GM19395 (cell line): ENCODE measurements at regions not wholly inside any gene's neighbourhood (a gene's known extent, or its start where the extent isn't known, plus 50 kb on each side); places are given as distances from the start of the nearest gene placed in this dataset.

Experiments used
- ATAC-seq: cut with Tn5 transposase; IDR thresholded peaks from one replicate; pipeline ENCODE4 v1.9.1; 2021; ENCODE audit warnings: mild to moderate bottlenecking, moderate library complexity; ENCODE audit not compliant: unreplicated experiment

DNA sequence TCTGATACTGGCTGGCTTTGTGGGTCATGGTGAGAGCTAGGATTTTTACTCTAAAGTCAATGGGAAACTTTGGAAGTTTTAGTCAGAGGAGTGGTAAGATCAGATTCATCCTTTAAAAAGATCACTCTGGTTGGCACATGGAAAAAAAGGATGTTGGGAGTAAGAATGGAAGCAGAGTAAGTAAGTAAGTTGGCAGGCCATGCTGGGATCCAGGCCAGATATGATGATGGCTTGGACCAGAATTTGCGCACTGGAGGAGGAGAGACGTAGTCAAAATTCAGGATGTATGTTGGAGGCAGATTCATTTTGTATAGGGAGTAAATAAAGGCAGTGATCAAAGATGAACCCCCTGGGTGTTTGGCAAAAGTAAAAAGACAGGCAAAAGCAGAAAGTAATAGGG, 283.3 kb upstream of the THSD7B start:
- ATAC-seq: no peak

DNA sequence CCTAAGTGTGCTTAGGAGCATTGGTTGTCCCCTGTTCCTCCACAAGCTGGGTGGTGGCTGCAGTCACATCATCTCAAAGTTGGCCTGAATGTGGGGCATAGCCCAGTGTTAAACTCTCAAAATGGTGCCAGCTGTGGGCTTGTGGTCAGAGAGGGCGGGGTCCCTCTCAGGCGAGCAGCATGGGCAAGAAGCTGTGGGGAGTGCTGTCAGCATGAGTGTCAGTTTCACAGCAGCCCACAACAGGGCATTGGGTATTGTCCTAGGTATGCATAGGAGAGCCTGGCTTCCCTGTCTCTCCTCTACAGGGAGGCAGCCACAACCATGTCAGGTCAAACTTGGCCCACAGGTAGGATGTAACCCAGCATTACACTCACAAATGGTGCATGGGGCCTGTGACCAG, 285.6 kb upstream of the THSD7B start:
- ATAC-seq: no peak

GRCh38 chr2:136468799-136469369, 296.5 kb upstream of the THSD7B start:
- no peak for ATAC-seq

GRCh38 chr2:136452528-136452927, 312.8 kb upstream of the THSD7B start:
- ATAC-seq: no peak

DNA sequence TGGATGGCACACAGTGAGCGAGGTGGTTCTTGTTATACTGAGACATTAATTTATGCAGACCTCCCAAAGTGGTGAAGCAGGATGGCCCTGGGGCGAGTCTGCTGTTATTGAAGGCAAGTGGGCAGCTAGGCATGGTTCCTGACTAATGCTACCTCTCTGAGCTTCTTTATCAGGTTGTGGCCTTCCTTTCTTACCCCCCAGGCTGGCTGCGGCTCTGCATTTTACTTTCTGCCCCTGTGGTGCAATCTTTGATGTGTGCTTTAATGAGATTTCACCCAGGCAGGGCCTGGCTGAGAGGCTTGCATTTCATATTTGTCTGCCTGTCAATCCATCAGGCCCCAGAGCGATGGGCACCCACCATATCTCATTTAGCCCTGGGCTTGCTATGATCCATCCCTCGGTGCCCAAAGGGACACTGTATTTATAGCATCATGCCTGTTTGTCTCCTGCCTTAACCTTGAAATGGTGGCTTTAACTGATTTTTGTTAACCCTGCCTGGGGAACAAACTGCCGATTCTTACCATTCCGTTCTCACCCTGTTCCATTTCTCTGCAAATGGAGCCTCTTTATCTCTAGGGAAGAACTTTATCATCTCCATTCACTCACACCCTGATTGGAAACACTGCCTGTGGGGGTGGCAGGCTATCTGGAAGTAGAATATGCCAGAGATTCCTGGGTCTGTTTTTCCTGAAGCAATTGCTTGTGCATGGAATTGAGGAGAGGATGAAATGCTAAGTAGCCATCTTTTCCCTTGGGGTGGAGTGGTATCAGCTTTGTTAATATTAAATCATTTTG, 316.2 kb upstream of the THSD7B start:
- no peak for ATAC-seq

GRCh38 chr2:136448432-136448831, 316.9 kb upstream of the THSD7B start:
- no peak for ATAC-seq

DNA sequence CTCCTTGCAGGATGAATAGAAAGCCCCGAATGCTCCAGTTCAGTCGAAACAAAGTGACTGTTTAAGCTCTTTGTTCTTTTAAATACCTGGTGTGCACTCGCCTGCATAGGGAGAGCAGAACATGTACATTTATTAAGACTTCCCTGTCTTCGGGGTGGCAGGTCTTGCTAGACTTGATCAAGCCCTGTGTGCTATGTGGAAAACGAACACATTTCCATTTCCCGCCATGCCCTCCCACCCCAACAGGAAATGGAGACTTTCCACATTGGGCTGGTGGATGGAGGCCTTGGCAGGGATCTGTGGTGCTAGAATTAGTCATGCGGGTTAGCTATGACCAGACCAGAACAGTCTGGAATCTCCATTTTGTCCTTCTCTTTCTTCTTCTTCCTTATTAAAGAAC, 321.0 kb upstream of the THSD7B start:
- no peak for ATAC-seq

GRCh38 chr2:136443661-136444060, 321.7 kb upstream of the THSD7B start:
- ATAC-seq: no peak

- ATAC-seq: no peak
These were observed 323.2 kb upstream of the THSD7B start for GRCh38 chr2:136441979-136442714.

DNA sequence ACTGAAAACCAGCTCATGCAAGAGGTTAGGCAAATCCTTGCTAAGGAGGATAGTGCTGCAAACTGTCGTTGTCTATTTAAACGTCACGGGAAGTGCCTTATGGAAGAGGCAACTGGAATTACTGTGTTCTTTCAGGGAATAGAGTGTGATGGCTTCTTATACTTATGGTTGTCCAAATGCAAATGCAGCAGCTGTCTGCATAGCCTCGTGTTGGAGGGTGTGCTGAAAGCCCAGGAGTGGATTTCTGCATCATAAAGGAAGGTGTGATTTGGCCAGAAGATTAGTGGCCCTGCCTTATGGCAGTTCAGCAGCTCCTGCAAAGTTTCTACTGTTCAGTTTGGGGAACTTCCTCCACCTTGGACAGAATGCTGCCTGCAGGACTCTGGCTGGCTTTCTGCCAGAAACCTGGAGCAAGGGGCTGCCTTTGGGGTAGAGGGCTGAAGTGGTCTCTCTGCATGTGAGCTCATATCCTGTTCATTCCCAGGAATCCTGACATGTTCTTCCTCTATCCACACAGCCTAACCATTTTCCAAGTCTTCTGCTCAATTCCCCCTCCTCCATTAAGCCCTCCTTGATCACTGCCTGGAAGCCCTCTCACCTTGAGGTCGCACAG, 321.2 kb upstream of the CXCR4 start:
- no peak for ATAC-seq

DNA sequence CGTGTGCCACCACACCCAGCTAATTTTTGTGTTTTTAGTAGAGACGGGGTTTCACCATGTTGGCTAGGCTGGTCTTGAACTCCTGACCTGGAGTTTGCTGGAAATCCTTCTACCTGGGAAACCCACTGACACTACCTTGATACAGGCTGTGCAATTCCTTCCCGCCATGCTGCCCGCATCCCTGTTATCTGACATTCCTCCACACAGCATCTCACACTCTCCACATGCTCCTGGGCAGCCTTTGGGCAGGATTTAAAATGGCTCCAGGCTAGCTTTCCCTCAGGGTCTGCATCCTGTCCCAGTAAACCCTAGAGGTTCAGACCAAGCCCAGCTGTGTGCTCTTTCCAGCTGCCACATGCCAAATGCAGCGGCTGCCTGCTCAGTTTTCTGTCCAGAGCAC, 319.5 kb upstream of the CXCR4 start:
- ATAC-seq: no peak

DNA sequence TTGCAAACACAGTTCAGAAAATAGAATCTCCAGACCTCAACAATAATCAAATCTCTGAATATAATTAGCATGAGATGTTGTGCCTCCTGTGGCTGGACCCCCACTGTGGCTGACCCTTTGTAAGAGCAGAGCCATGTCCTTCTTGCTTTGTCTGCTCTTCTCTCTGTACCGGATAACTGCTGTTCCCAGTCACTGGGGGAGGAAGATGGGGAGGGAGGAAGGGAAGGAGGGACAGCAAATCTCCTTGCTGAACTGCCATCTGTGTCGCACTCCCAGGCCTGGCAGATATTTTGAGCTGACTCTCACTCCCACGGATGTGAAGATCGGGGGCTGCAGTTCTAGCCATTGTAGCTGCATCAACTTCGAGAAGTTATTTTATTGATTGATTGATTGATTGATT, 319.0 kb upstream of the CXCR4 start:
- ATAC-seq: no peak

DNA sequence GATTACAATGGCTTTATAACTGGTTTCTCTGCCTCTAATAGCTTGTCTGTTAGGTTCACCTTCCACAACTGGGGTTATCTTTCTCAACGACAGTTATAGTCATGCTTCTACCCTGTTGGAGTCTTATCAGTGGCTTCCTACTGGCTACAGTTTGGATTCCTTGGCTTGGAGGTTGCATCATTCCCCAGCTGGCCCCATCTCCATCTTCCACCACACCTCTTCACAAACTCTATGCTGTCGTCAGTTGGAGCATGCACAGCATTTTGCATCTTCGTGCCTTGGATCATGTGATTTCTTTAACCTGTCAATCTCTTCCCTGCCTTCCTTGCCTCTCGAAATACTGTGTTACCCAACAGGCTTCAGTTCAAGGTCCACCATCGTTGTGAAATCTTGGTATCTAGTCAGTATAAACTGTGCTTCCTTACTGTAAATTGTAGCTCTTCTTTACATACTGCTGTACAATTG, 316.3 kb upstream of the CXCR4 start:
- no peak for ATAC-seq

DNA sequence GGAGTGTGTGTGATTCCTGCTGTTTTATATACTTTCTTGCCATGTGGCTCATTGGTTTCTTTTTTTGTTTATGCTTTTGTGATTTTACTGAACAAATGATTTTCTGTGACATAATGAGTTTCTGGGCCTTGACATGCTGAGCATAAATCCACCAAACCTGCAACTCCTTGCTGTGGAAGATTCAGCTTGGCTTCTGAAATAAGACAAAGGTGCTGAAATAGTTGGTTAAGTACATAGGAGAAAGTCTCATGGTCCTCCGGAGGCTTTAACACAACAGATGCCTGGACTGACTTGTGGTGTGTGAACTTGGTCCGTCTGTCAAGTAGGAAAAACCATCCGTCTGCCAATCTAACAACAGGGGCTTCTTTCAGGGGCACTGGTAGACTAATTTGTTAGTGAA, 315.3 kb upstream of the CXCR4 start:
- no peak for ATAC-seq

- ATAC-seq: no peak
These were observed 306.2 kb upstream of the CXCR4 start for GRCh38 chr2:136424112-136424511.

DNA sequence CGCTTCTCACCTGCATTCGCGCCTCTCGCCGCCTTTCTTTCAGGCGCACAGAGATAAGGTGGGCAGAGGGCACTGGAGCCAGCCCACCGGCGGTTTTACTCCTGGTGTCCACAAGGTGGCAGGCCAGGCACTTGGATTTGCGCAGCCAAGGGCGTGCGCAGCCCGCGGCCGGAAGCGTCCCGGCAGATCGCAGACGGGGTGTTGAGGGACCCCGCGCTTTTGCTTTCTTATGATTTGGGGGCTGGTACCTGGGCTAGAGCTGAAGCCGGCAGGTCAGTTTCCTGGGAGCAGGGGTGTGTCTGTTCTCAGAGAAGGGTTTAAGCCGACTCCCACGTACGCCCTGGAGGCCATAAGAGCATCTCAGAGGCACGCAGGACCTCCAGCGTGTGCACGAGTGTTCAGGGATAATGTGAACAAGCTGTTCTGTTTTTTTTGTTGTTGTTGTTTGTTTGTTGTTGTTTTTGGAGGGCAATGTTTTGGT, 305.6 kb upstream of the CXCR4 start:
- ATAC-seq: peak; percentile 99

DNA sequence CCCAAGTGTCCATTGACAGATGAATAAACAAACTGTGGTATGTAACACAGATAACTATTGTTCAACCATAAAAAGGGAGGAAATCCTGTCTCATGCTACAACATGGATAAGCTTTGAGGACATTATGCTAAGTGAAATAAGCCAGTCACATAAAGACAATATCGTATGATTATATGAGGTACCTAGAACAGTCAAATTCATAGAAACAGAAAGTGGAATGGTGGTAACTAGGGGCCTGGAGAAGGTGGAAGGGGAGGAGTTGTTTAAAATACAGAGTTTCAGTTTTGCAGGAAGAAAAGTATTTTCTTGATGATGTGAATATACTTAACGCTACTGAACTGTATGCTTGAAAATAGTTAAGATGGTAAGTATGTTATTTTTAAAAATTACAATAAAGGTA, 304.6 kb upstream of the CXCR4 start:
- ATAC-seq: no peak

DNA sequence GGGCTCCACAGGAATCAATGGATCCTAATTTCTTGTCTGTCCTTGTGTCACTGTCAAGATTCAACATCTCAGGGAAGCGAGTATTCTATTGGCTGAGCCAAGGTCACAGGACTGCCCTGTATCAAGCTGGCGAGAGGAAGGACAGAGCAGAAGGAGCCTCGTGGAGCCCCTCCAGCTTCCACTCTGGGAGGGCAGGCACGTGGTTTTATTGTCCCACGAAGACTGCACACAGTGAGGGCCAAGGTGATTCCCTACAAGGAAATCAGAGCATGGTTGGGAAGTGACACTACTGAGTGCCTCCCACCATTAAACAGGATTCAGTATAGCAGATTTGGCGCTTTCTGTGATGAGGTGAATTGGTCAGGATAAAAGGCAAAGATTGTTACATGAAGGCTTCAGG, 302.4 kb upstream of the CXCR4 start:
- ATAC-seq: no peak

GRCh38 chr2:136411946-136412345, 294.0 kb upstream of the CXCR4 start:
- no peak for ATAC-seq

DNA sequence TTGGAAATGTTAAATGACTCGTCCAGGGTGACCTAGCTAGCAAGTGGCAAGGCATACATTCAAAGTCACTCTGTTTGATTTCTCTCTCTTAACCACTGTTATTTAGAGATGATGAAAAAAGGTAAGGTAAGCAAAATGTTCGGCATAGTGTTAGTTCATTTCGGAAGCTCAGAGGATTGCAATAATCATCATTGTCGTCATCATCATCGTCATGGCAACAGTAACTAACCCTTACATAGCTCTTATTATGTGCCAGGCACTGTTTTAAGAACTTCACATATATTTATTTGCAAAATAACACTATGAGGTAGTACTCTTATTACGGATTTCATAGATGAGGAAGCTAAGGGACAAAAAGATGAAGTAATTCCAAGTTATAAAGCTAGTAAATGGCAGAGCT, 292.7 kb upstream of the CXCR4 start:
- ATAC-seq: no peak

GRCh38 chr2:136408795-136409194, 290.8 kb upstream of the CXCR4 start:
- ATAC-seq: peak; percentile 60

GRCh38 chr2:136407952-136408318, 290.0 kb upstream of the CXCR4 start:
- no peak for ATAC-seq
